CD4-positive, alpha-beta T cell treated with Interleukin-10 for 1 hour (primary cell): ENCODE measurements at regions not wholly inside any gene's neighbourhood (a gene's known extent, or its start where the extent isn't known, plus 50 kb on each side); places are given as distances from the start of the nearest gene placed in this dataset.

Source experiments
- DNase-seq: peaks from one replicate; pipeline ENCODE4 v3.0.0-alpha.2; 2020

- no peak for DNase-seq
Measured at GRCh38 chr1:4932311-4933030, 278.1 kb downstream of the AJAP1 start.

DNA sequence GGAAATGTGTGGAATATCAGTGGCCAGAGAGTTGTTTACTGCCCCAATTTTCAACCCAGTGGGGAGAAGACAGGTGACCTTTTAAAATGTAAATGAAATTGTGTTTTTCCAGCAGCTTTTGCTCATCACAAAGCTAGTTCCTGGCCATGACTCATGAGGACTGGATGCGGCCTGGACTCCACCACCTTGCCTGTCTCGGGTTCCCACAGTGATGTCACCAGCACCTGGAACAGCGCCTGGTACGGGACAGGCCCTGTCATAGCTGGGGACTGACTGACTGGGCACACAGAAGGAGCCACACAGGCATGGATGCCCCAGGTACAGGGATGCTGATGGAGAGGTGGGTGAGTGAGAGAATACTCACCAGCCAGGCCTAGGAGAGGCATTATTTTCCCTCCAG, 277.1 kb downstream of the AJAP1 start:
- no peak for DNase-seq

DNA sequence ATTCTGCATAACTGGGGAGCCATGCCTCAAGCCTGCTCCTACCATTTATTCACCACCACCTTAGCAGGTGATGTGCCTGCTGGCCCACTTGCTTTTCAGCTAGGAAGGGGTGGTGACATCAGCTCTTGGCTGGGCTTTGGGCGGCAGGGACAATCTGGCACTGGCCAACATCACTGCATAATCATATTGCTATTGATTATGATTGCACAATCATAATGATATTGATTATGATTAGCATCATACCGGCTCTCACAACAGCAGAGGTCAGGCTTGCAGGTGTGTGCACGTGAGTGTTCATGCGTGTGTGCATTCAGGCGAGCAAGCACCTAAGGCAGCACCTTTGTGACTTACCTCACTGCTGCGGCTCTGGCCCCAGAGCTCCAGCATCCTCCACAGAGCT, 273.8 kb downstream of the AJAP1 start:
- no peak for DNase-seq

DNA sequence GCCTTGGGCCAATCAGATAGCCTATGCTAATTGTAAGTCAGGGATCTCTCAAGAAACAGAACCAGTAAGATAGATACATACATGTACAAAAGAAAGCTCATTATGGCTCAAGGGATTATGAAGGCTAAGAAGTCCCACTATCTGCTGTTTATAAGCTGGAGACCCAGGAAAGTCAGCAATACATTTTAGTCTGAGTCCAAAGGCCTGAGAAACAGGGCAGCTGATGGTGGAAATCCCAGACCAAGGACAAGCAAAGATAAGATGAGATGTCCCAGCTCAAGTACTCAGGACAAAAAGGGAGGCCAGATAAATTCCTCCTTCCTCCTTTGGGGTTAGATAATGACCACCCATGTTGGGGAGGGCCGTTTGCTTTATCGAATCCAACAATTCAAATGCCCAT, 269.9 kb downstream of the AJAP1 start:
- no peak for DNase-seq

DNA sequence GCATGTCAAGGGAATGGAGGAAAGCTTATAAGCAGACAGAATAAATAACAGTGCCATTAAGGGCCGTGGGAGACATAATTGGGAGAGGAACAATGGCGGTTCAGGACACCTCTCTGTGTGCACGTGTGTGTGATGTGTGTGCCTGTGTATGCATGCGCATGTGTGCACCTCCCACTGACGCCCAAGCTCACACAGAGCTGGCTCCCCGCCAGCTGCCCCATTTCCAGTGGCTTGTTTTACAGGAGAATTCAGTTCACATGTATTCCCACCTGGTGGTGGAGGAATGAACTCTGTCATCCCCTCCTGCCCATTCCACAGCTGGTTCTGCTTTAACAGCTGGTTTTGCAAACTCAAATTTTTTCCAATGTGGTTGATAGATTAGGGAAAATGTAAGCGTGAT, 262.2 kb downstream of the AJAP1 start:
- DNase-seq = no peak

GRCh38 chr1:4915154-4915553, 260.7 kb downstream of the AJAP1 start:
- DNase-seq = no peak

DNA sequence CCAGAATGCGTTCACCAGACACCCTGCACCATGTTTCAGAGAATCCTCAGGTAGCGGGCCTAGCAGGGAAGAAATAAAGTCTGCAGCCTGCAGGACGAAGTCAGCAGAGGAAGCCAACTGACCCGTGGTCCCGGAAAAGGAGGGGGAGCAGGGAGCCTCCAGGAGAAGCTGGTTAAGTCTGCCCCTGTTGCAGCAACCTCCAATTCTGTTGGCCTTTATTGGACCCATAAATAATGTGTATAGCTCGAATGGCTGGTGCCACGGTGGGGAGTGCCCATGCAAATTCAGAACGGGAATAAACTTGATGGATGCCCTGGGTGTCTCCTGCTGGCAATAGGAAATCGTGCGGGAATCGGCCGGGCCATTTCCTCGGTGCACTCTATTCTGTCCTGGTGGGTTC, 254.1 kb downstream of the AJAP1 start:
- no peak for DNase-seq

GRCh38 chr1:4894566-4894965, 240.2 kb downstream of the AJAP1 start:
- no peak for DNase-seq

- no peak for DNase-seq
Measured at GRCh38 chr1:4880626-4881025, 226.2 kb downstream of the AJAP1 start.

GRCh38 chr1:4877426-4877825, 223.0 kb downstream of the AJAP1 start:
- no peak for DNase-seq

GRCh38 chr1:4871373-4871772, 217.0 kb downstream of the AJAP1 start:
- no peak for DNase-seq

- no peak for DNase-seq
Measured at GRCh38 chr1:4868521-4868920, 214.1 kb downstream of the AJAP1 start.

DNA sequence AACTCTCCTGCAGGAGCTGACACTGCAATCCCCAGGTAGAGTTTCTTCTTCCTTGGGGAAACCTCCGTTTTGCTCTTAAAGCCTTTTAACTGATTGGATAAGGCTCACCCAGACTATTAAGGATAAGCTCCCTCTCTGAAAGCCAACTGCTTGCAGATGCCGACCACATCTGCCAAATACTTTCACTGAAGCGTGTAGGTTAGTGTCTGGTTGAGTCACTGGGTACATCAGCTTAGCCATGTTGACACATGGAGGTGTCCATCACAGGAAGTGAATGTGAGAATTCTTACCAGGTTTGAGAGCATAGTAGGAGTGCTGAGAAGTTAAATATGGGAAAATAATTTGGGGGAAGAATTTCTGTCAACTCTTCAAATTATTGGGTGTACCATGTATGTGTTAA, 202.0 kb downstream of the AJAP1 start:
- no peak for DNase-seq

DNA sequence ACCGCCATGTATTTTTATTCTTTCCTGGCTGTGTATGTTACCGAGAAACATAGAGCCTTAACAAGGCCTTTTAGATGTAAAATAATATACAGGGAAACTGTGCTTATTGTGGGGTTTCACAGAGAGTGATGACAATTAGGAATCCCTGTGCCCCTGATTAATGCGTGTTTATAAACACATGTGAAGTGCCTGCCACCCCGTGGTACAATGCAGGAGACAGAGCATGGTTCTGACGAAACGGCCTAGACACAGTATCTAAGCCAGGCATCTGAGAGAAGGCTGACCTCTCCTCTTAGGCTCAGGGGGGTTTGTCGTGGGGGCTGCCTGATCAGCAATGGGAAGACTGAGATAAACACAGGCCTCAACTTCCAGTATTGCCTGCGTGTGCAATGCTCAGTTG, 200.0 kb downstream of the AJAP1 start:
- DNase-seq = no peak

DNA sequence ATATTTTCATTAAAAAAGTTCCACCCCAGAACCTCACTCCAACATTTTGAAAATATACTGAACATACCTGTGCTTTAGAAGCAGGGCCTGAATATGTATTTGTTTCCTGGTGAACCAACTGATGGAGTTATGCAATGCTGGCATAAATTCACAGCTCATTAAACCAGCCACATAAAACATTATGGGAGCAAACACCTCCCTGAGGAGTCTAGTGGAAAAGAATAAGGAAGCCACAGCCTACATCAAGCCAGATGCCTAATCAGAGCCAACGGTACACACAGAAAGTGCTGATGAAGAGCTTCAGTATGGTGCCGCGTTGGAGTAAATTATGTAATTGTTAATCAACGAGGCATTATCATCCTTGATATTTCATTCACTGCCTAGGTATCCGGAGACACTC, 199.5 kb downstream of the AJAP1 start:
- no peak for DNase-seq

GRCh38 chr1:4851385-4852065, 197.1 kb downstream of the AJAP1 start:
- DNase-seq = no peak

DNA sequence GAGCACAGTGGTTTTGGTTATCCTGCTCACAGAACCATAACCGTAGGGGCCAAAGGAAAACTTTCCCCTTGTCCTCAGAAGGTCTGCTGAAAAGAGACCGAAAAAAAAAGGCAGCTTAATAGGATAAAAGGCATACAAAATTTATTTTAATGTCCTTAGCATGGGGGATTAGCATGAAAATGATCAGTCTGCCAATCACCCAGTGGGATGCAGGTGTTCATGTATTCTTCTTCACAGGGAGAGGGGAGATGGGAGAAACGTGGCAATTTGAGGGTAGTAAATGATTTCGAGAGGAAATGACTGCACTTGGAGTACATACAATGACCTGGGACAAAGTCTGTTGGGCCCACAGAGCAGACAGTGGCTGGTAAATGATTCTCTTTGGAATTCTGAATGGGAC, 194.0 kb downstream of the AJAP1 start:
- DNase-seq = no peak

DNA sequence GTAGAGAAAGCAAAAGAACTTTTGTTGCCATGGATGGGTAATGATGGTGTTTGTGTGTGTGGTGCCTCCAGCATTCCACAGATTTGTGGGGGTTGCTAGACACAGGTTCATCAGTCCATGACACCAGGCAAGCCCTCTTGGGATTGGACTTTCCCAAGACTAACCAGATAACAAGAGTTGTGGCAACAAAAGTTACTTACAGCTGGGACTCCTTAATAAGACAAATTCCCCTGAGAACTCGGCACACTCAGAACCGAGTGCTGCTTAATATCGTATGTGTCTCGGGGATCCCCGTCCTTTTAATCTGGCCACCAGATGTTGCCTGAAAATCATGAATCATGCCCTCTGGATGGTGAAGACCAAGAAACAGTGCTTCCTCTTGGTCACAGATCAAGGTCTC, 193.3 kb downstream of the AJAP1 start:
- DNase-seq = no peak
